ENCODE measurements at regions not wholly inside any gene's neighbourhood (a gene's known extent, or its start where the extent isn't known, plus 50 kb on each side); places are given as distances from the start of the nearest gene placed in this dataset.

DNA sequence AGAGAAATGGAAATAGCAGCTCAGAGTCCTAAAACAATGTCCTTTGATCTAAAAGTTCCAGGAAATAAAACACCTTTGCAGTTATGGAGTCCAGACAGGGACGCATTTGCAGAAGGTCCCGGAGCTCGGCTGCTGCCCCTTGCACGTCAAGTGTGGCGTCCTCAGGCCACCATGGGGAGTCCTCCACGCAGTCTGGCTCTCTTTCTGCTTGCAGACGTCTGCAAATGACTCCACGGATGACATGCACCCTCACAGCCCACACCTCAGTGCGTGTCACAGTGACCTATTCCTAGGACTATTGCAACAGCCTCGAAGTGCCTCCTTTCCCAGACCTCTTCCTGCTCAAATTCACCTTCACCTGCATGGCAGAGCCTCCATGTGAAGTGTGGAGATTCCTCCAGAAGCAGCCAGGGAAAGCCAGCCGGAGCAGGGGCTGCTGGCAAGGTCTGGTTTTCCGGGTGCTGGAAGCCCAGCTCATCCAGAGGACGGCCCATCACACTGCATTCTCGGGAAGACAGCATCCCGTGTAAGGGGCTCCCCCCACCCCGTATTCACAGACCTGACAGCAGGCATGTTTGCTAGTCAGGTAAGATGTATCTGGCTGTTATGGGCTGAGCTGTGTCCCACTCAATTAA is 137.7 kb downstream of the ASB1 start:
- intact Hi-C loops (cut with DNase I; ENCODE audit: low total_unique reads), result no loop called here

DNA sequence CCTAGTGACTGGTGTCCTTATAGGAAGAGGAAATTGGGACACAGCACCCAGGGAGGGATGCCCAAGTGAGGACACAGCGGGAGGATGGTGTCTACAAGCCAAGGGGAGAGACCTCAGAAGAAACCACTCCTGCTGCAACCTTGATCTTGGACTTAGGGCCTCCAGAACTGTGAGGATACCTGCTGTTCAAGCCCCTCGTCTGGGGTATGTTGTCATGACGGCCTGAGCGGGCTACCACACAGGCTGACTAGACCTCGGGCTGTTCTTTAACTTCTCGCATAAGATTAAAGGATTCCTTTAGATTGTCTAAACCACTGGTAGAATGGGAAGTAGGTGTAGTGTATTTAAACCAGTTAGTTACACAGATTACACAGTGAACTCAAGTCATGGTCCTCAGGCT is 138.3 kb downstream of the ASB1 start:
- DNase-seq, result no peak
- Histone ChIP-seq H3K27ac (no peak overlapping the region), H3K4me3 (no peak overlapping the region), H3K36me3 (no peaks in the 10 kb centered on the region), H3K4me1 (peaks cover 0 to 5% (median 0%) of the 10 kb centered on the region in 4 donors), H3K9me3 (no peaks in the 10 kb centered on the region), H3K27me3 (no peaks in the 10 kb centered on the region)
- TF ChIP-seq, protein P1, sequence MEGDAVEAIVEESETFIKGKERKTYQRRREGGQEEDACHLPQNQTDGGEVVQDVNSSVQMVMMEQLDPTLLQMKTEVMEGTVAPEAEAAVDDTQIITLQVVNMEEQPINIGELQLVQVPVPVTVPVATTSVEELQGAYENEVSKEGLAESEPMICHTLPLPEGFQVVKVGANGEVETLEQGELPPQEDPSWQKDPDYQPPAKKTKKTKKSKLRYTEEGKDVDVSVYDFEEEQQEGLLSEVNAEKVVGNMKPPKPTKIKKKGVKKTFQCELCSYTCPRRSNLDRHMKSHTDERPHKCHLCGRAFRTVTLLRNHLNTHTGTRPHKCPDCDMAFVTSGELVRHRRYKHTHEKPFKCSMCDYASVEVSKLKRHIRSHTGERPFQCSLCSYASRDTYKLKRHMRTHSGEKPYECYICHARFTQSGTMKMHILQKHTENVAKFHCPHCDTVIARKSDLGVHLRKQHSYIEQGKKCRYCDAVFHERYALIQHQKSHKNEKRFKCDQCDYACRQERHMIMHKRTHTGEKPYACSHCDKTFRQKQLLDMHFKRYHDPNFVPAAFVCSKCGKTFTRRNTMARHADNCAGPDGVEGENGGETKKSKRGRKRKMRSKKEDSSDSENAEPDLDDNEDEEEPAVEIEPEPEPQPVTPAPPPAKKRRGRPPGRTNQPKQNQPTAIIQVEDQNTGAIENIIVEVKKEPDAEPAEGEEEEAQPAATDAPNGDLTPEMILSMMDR (IDR thresholded peaks at IDR 0.05), result no peak
- TF ChIP-seq EP300 (IDR thresholded peaks at IDR 0.05; ENCODE audit: low read depth) (no peak), POLR2A (IDR thresholded peaks at IDR 0.05) (no peak), POLR2AphosphoS5 (IDR thresholded peaks at IDR 0.05) (no peak)
- in situ Hi-C loops (cut with MboI; ENCODE audit: low pct_ligation_motif_present in 1 of 4, low pct_unique_long_range_greater_than_20kb in 1 of 4, low sequenced_read_pairs in 3 of 4), result no loop called here
- intact Hi-C loops (cut with DNase I; ENCODE audit: low total_unique reads), result no loop called here
- 87 to 88% methylated on average over 3 to 6 of the region's 6 CpGs for WGBS, 2 donors (ENCODE audit: low coverage in 1 of 2)

More for the DNA sequence above, 137.7 kb downstream of the ASB1 start:
- H3K36me3 ChIP-seq, result no peaks in the 10 kb centered on the region
- H3K4me1 ChIP-seq, result peaks cover 0 to 5% (median 0%) of the 10 kb centered on the region in 4 donors
- 80% methylated on average over 16 of the region's 16 CpGs; no CpG with 5 or more reads in 1 of the 2 donors for WGBS, 2 donors (ENCODE audit: low coverage in 1 of 2)
- no peak overlapping the region for H3K4me3 ChIP-seq
- no peak for DNase-seq
- in situ Hi-C loops (cut with MboI; ENCODE audit: low pct_ligation_motif_present in 1 of 4, low pct_unique_long_range_greater_than_20kb in 1 of 4, low sequenced_read_pairs in 3 of 4), result no loop called here
- TF ChIP-seq, protein P1 (IDR thresholded peaks at IDR 0.05), result no peak
- TF ChIP-seq POLR2A (IDR thresholded peaks at IDR 0.05), result no peak
- TF ChIP-seq POLR2AphosphoS5 (IDR thresholded peaks at IDR 0.05), result no peak
- no peak for TF ChIP-seq EP300 (IDR thresholded peaks at IDR 0.05; ENCODE audit: low read depth)
- no peaks in the 10 kb centered on the region for H3K9me3 ChIP-seq
- no peak overlapping the region for H3K27ac ChIP-seq
- H3K27me3 ChIP-seq, result no peaks in the 10 kb centered on the region

DNA sequence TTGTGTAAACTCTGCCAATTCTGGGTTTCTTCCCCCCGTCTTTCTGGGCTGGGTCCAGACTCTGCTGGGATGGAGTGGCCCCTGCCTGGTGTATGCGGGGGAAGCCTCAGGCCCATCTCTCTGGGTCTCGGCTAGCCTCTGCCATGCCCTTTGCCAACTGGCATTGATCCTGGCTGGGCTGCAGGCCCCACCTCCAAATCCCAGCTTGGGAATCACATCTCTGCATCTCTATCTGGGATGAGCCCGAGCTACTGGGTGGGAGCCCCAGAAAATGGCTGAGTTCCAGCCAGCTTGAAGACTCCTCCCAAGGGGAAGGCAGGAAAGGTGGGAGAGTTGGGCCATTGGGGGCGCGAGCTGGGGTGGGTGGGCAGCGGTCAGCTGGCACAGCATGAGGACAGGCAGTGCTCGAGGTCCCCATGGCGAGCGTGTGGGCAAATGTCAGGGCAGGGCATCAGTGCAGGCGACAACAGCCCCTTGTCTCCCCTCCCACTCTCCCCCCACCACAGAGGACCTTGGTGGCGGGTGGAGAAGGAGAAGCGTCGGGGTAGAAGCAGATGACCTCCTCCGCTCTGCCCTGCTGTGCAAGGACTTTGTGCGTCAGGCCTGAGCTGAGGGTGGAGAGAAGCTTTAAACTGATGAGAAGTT is 139.4 kb downstream of the ASB1 start:
- DNase-seq, result no peak
- 94 to 100% methylated on average over 1 to 16 of the region's 16 CpGs for WGBS, 2 donors (ENCODE audit: low coverage in 1 of 2)
- no peaks in the 10 kb centered on the region for H3K36me3 ChIP-seq
- H3K27ac ChIP-seq, result no peak overlapping the region
- TF ChIP-seq, protein P1 (IDR thresholded peaks at IDR 0.05), result no peak
- TF ChIP-seq EP300 (IDR thresholded peaks at IDR 0.05; ENCODE audit: low read depth), result no peak
- H3K27me3 ChIP-seq, result no peaks in the 10 kb centered on the region
- no peaks in the 10 kb centered on the region for H3K9me3 ChIP-seq
- intact Hi-C loops (cut with DNase I; ENCODE audit: low total_unique reads) (no loop called here), in situ Hi-C loops (cut with MboI; ENCODE audit: low pct_ligation_motif_present in 1 of 4, low pct_unique_long_range_greater_than_20kb in 1 of 4, low sequenced_read_pairs in 3 of 4) (no loop called here)
- no peak overlapping the region for H3K4me3 ChIP-seq
- H3K4me1 ChIP-seq, result peaks cover 0 to 5% (median 0%) of the 10 kb centered on the region in 4 donors

DNA sequence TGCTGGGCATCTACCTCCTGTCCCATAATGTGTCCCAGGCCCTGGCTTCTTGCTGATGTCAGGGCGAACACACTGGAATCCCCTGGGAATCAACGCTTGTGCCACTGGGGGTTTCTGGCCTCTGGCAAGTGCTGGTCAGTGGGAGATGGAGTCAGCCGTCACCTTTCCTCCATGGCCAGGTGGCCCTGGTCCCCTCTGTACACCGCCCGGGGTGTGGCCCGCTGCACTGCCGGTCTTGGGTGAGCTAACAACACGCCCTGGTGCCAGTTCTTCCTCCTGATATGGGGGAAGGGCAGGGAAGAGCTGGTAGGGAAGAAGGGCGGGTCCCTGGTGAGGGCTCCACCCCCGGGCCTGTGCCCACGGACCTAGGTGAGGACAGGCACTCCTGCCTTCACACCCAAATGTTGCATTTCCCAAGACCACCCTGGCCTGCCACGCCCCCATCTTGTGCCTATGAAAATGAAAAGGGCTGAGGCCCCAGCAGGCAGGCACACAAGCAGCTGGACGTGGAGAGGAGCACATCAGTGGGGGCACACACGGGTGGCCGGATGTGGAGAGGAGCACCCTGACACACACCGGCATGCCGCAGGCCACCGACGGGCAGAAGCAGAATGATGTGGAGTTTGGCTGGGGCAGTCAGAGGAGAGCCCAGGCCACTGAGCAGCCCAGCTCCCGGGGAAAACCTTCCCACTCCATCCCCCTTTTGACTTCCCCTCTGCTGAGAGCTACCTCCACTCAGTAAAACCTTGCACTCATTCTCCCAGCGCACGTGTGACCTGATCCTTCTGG is 140.5 kb downstream of the ASB1 start:
- no peaks in the 10 kb centered on the region for H3K9me3 ChIP-seq
- peaks cover 0 to 5% (median 0%) of the 10 kb centered on the region in 4 donors for H3K4me1 ChIP-seq
- WGBS, 2 donors (ENCODE audit: low coverage in 1 of 2), result 76% methylated on average over 20 of the region's 22 CpGs; no CpG with 5 or more reads in 1 of the 2 donors
- TF ChIP-seq EP300 (IDR thresholded peaks at IDR 0.05; ENCODE audit: low read depth) (no peak), POLR2A (IDR thresholded peaks at IDR 0.05) (no peak), POLR2AphosphoS5 (IDR thresholded peaks at IDR 0.05) (no peak)
- TF ChIP-seq, protein P1 (IDR thresholded peaks at IDR 0.05), result no peak
- no peaks in the 10 kb centered on the region for H3K36me3 ChIP-seq
- H3K4me3 ChIP-seq, result no peak overlapping the region
- H3K27me3 ChIP-seq, result no peaks in the 10 kb centered on the region
- DNase-seq, result peak; percentile 52
- H3K27ac ChIP-seq, result no peak overlapping the region
- in situ Hi-C loops (cut with MboI; ENCODE audit: low pct_ligation_motif_present in 1 of 4, low pct_unique_long_range_greater_than_20kb in 1 of 4, low sequenced_read_pairs in 3 of 4), result no loop called here
- intact Hi-C loops (cut with DNase I; ENCODE audit: low total_unique reads), result no loop called here

All from transverse colon (tissue), 4 donors.